ENCODE measurements at regions not wholly inside any gene's neighbourhood (a gene's known extent, or its start where the extent isn't known, plus 50 kb on each side); places are given as distances from the start of the nearest gene placed in this dataset.
"Not testable (repeated sequence)": the region's sequence is repeated elsewhere in the genome, so short reads cannot be mapped to it uniquely, and the experiment has no call there.

GRCh38 chr2:111503844-111504570, 380.0 kb downstream of the ANAPC1 start:
- H2AFZ ChIP-seq (ENCODE audit: low read depth, low read length, poor library complexity, severe bottlenecking); H3K36me3 ChIP-seq (ENCODE audit: control insufficient read depth in 1 of 2, insufficient read depth in 2 of 2, low read length in 2 of 2); BruUV-seq (replicated peaks); H3K27ac ChIP-seq (ENCODE audit: low read depth, low read length); H3K4me1 ChIP-seq (ENCODE audit: control insufficient read depth in 1 of 2, insufficient read depth in 2 of 2, low read length in 2 of 2); intact Hi-C loops (cut with micrococcal nuclease); H3K4me3 ChIP-seq (replicated peaks in 1 of 2; ENCODE audit: low read depth in 1 of 2, low read length in 2 of 2); H3K9me3 ChIP-seq (ENCODE audit: control insufficient read depth in 1 of 2, insufficient read depth in 1 of 2, low read depth in 1 of 2, low read length in 2 of 2); H3K79me2 ChIP-seq (ENCODE audit: insufficient read depth, low read length); H3K9ac ChIP-seq (ENCODE audit: low read length); DNase-seq (ENCODE audit: low read depth, low spot score); H4K20me1 ChIP-seq (ENCODE audit: insufficient read depth); H3K4me2 ChIP-seq (ENCODE audit: low read length); CTCF ChIA-PET; RAD21 ChIA-PET (ENCODE audit: low non-redundant PET in 1 of 2, low total read pairs in 2 of 2, uncharacterized antibody in 2 of 2, unreplicated experiment in 2 of 2); POLR2A ChIA-PET; ATAC-seq; H3K9me2 ChIP-seq (ENCODE audit: insufficient read depth); H3K27me3 ChIP-seq (ENCODE audit: insufficient read depth, low read length): not testable (repeated sequence)

GRCh38 chr2:111504571-111504942, 379.4 kb downstream of the ANAPC1 start:
- H3K9me3 ChIP-seq (ENCODE audit: control insufficient read depth in 1 of 2, insufficient read depth in 1 of 2, low read depth in 1 of 2, low read length in 2 of 2); H3K4me3 ChIP-seq (replicated peaks in 1 of 2; ENCODE audit: low read depth in 1 of 2, low read length in 2 of 2); ATAC-seq; H3K27me3 ChIP-seq (ENCODE audit: insufficient read depth, low read length); H3K27ac ChIP-seq (ENCODE audit: low read depth, low read length); BruUV-seq (replicated peaks); CTCF ChIA-PET; DNase-seq (ENCODE audit: low read depth, low spot score); H3K9ac ChIP-seq (ENCODE audit: low read length); intact Hi-C loops (cut with micrococcal nuclease); H4K20me1 ChIP-seq (ENCODE audit: insufficient read depth); H3K9me2 ChIP-seq (ENCODE audit: insufficient read depth); H3K4me2 ChIP-seq (ENCODE audit: low read length); H3K79me2 ChIP-seq (ENCODE audit: insufficient read depth, low read length); H2AFZ ChIP-seq (ENCODE audit: low read depth, low read length, poor library complexity, severe bottlenecking); H3K36me3 ChIP-seq (ENCODE audit: control insufficient read depth in 1 of 2, insufficient read depth in 2 of 2, low read length in 2 of 2); RAD21 ChIA-PET (ENCODE audit: low non-redundant PET in 1 of 2, low total read pairs in 2 of 2, uncharacterized antibody in 2 of 2, unreplicated experiment in 2 of 2); POLR2A ChIA-PET; H3K4me1 ChIP-seq (ENCODE audit: control insufficient read depth in 1 of 2, insufficient read depth in 2 of 2, low read length in 2 of 2): not testable (repeated sequence)

DNA sequence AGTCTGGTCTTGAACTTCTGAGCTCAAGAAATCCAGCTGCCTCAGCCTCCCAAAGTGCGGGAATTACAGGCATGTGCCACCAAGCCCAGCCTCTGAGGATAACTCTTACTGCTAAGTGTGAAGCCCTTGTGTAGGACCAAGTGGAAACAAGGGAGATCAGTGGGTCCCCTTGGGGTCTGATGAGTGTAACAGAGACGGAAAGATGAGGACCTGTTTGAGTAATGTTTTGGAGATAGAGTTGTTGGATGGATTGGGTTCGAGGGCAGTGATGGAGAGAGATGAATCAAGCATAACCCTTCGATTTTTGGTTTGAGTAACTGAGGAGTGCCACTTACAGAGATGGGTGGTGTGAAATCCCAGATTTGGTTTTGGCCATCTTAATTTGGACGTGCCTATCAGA, 378.7 kb downstream of the ANAPC1 start:
- H3K27me3 ChIP-seq (ENCODE audit: insufficient read depth, low read length); H3K36me3 ChIP-seq (ENCODE audit: control insufficient read depth in 1 of 2, insufficient read depth in 2 of 2, low read length in 2 of 2); CTCF ChIA-PET; H3K4me2 ChIP-seq (ENCODE audit: low read length); RAD21 ChIA-PET (ENCODE audit: low non-redundant PET in 1 of 2, low total read pairs in 2 of 2, uncharacterized antibody in 2 of 2, unreplicated experiment in 2 of 2); H3K4me1 ChIP-seq (ENCODE audit: control insufficient read depth in 1 of 2, insufficient read depth in 2 of 2, low read length in 2 of 2); H3K9me3 ChIP-seq (ENCODE audit: control insufficient read depth in 1 of 2, insufficient read depth in 1 of 2, low read depth in 1 of 2, low read length in 2 of 2); POLR2A ChIA-PET; H3K9ac ChIP-seq (ENCODE audit: low read length); H3K4me3 ChIP-seq (replicated peaks in 1 of 2; ENCODE audit: low read depth in 1 of 2, low read length in 2 of 2); intact Hi-C loops (cut with micrococcal nuclease); H2AFZ ChIP-seq (ENCODE audit: low read depth, low read length, poor library complexity, severe bottlenecking); H4K20me1 ChIP-seq (ENCODE audit: insufficient read depth); ATAC-seq; H3K79me2 ChIP-seq (ENCODE audit: insufficient read depth, low read length); H3K9me2 ChIP-seq (ENCODE audit: insufficient read depth); H3K27ac ChIP-seq (ENCODE audit: low read depth, low read length); DNase-seq (ENCODE audit: low read depth, low spot score); BruUV-seq (replicated peaks): not testable (repeated sequence)

GRCh38 chr2:111506936-111507335, 377.1 kb downstream of the ANAPC1 start:
- H3K4me3 ChIP-seq (replicated peaks in 1 of 2; ENCODE audit: low read depth in 1 of 2, low read length in 2 of 2); BruUV-seq (replicated peaks); intact Hi-C loops (cut with micrococcal nuclease); H3K9me2 ChIP-seq (ENCODE audit: insufficient read depth); RAD21 ChIA-PET (ENCODE audit: low non-redundant PET in 1 of 2, low total read pairs in 2 of 2, uncharacterized antibody in 2 of 2, unreplicated experiment in 2 of 2); H3K36me3 ChIP-seq (ENCODE audit: control insufficient read depth in 1 of 2, insufficient read depth in 2 of 2, low read length in 2 of 2); ATAC-seq; H3K4me1 ChIP-seq (ENCODE audit: control insufficient read depth in 1 of 2, insufficient read depth in 2 of 2, low read length in 2 of 2); POLR2A ChIA-PET; H4K20me1 ChIP-seq (ENCODE audit: insufficient read depth); H3K27me3 ChIP-seq (ENCODE audit: insufficient read depth, low read length); H3K9me3 ChIP-seq (ENCODE audit: control insufficient read depth in 1 of 2, insufficient read depth in 1 of 2, low read depth in 1 of 2, low read length in 2 of 2); DNase-seq (ENCODE audit: low read depth, low spot score); H3K4me2 ChIP-seq (ENCODE audit: low read length); H3K79me2 ChIP-seq (ENCODE audit: insufficient read depth, low read length); CTCF ChIA-PET; H3K27ac ChIP-seq (ENCODE audit: low read depth, low read length); H3K9ac ChIP-seq (ENCODE audit: low read length); H2AFZ ChIP-seq (ENCODE audit: low read depth, low read length, poor library complexity, severe bottlenecking): not testable (repeated sequence)

All from HCT116 (cell line).